ENCODE measurements at regions not wholly inside any gene's neighbourhood (a gene's known extent, or its start where the extent isn't known, plus 50 kb on each side); places are given as distances from the start of the nearest gene placed in this dataset.

DNA sequence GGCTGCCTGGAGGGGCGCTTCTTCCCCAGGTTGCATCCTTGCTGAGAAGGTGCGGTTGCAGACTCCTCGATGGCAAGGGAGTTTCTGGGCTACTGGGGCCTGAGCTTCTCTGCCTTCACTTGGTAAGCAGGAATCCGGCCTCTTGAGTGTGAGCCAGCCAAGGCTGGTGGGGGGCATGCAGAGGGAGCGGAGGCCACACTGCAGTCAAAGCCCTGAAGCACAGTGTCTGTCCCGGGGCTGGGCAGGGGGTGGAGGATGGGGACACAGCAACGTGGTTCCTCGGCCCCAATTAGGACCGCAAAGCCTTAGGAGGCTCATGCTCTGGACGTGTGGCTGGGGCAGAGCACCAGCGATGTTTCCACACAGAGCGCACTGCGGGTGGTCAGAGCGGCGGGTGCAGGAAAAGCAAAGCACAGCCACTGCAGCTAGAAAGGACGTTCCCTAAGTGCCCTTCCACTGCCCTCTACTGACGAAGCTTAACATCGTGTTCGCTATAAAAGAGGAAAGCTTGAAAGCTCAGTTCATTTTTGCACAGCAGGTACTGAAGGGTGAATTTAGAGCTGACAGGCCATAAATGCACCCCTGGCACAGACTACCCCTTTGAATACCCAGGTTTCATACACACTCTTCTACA is 60.7 kb upstream of the COG2 start:
- no peak for TF ChIP-seq TAF1 (IDR thresholded peaks at IDR 0.05; ENCODE audit: borderline replicate concordance, insufficient read depth, low read length)
- no peak for TF ChIP-seq POLR2AphosphoS5 (IDR thresholded peaks at IDR 0.05; ENCODE audit: low read depth, low read length)
- TF ChIP-seq SIN3A (IDR thresholded peaks at IDR 0.05; ENCODE audit: borderline replicate concordance, insufficient read depth, low read length): no peak
- TF ChIP-seq, protein P1, sequence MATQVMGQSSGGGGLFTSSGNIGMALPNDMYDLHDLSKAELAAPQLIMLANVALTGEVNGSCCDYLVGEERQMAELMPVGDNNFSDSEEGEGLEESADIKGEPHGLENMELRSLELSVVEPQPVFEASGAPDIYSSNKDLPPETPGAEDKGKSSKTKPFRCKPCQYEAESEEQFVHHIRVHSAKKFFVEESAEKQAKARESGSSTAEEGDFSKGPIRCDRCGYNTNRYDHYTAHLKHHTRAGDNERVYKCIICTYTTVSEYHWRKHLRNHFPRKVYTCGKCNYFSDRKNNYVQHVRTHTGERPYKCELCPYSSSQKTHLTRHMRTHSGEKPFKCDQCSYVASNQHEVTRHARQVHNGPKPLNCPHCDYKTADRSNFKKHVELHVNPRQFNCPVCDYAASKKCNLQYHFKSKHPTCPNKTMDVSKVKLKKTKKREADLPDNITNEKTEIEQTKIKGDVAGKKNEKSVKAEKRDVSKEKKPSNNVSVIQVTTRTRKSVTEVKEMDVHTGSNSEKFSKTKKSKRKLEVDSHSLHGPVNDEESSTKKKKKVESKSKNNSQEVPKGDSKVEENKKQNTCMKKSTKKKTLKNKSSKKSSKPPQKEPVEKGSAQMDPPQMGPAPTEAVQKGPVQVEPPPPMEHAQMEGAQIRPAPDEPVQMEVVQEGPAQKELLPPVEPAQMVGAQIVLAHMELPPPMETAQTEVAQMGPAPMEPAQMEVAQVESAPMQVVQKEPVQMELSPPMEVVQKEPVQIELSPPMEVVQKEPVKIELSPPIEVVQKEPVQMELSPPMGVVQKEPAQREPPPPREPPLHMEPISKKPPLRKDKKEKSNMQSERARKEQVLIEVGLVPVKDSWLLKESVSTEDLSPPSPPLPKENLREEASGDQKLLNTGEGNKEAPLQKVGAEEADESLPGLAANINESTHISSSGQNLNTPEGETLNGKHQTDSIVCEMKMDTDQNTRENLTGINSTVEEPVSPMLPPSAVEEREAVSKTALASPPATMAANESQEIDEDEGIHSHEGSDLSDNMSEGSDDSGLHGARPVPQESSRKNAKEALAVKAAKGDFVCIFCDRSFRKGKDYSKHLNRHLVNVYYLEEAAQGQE (IDR thresholded peaks at IDR 0.05; ENCODE audit: insufficient read depth in 1 of 2, low read depth in 2 of 2, low read length in 2 of 2): no peak
